GM06990 (cell line): ENCODE measurements at regions not wholly inside any gene's neighbourhood (a gene's known extent, or its start where the extent isn't known, plus 50 kb on each side); places are given as distances from the start of the nearest gene placed in this dataset.

Experiments
- DNase-seq: peaks from one replicate; pipeline ENCODE4 v3.0.0-alpha.2; 2011; ENCODE audit not compliant: insufficient read length; ENCODE audit errors: extremely low read depth
- H3K27me3 ChIP-seq: replicated peaks from 2 replicates; pipeline ENCODE4 v1.6.0; 2011; ENCODE audit warnings: low read length; ENCODE audit not compliant: control insufficient read depth, insufficient read depth
- H3K36me3 ChIP-seq: 2 replicates; pipeline ENCODE4 v1.5.1; 2011; ENCODE audit warnings: low read length; ENCODE audit not compliant: control insufficient read depth, insufficient read depth
- H3K4me3 ChIP-seq: replicated peaks from 2 replicates; pipeline ENCODE4 v1.5.1; 2011; ENCODE audit warnings: low read depth, mild to moderate bottlenecking, control low read depth, low read length
- TF ChIP-seq, protein P1 (sequence below): IDR thresholded peaks from 2 replicates; pipeline ENCODE4 v1.5.1; 2011; ENCODE audit warnings: low read length, control low read depth, mild to moderate bottlenecking, inconsistent platforms; ENCODE audit not compliant: insufficient read depth, poor library complexity, severe bottlenecking

DNA sequence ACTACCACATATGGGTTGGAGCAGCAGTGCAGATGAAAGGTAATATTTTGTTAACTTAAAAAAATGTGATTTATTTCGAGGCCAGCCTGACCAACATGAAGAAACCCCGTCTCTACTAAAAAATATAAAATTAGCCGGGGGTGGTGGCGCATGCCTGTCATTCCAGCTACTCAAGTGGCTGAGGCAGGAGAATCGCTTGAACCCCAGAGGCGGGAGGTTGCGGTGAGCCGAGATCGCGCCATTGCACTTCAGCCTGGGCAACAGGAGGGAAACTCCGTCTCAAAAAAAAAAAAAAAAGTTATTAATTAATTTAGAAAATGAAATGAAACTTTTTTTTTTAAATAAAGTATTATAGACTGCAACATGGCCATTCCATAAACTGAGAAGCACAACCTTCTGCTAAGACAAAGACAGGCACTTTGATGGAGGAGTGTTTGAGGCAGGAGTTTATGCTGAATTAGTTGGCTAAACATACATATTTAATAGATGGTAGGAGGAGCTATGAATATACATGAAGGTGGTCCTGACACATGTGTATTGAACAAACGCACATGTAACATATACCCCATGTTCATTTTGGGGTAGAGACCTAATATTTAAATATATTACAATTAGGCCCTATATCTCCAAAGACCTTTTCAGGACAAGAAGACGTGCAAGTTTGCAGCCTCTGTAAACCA is 1485.3 kb upstream of the MIR17HG start:
- no peaks in the 10 kb centered on the region for H3K36me3 ChIP-seq
- no peaks in the 10 kb centered on the region for H3K27me3 ChIP-seq
- no peak for DNase-seq
- TF ChIP-seq, protein P1, sequence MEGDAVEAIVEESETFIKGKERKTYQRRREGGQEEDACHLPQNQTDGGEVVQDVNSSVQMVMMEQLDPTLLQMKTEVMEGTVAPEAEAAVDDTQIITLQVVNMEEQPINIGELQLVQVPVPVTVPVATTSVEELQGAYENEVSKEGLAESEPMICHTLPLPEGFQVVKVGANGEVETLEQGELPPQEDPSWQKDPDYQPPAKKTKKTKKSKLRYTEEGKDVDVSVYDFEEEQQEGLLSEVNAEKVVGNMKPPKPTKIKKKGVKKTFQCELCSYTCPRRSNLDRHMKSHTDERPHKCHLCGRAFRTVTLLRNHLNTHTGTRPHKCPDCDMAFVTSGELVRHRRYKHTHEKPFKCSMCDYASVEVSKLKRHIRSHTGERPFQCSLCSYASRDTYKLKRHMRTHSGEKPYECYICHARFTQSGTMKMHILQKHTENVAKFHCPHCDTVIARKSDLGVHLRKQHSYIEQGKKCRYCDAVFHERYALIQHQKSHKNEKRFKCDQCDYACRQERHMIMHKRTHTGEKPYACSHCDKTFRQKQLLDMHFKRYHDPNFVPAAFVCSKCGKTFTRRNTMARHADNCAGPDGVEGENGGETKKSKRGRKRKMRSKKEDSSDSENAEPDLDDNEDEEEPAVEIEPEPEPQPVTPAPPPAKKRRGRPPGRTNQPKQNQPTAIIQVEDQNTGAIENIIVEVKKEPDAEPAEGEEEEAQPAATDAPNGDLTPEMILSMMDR = no peak
- no peak overlapping the region for H3K4me3 ChIP-seq

DNA sequence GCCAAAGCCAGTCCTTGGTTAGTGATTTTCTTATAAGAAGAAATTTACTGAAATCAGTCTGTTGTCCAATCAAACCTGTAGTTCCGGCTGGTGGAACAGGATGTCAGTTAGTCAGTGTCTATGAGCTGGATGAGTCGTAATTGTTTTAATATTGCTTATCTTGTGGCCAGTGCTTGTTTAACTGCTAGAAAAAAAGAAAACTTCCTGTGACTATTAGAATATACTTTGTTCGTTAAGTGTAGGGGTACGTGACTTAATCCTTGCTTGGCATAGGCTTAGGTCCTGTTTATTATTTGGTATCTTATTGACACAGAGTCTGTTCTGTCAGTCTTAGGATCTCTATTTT is 1484.8 kb upstream of the MIR17HG start:
- no peak overlapping the region for H3K4me3 ChIP-seq
- TF ChIP-seq, protein P1 = no peak
- no peak for DNase-seq

GRCh38 chr13:89865164-89866064 is 1482.1 kb upstream of the MIR17HG start:
- TF ChIP-seq, protein P1 = no peak

More for the DNA sequence above, 1484.8 kb upstream of the MIR17HG start:
- Histone ChIP-seq H3K36me3 (no peaks in the 10 kb centered on the region), H3K27me3 (no peaks in the 10 kb centered on the region)

DNA sequence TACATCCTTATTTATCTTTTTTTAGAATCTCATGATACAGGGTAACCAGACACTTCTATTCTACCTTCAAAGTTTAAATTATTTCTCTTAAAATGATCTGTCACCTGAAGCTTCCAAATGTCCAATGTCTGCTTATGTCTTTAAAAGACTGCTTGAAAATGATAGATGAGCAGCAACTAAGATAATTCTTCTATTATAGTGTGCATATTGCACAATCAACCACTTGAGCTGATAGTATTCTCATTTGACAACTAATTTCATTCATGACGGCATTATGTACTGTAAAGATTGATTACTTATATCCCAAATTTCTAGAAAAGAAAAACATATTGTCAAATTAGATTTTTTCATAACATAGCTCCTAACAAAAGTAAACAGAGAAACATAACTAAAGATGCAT is 1478.2 kb upstream of the MIR17HG start:
- DNase-seq = no peak
- Histone ChIP-seq H3K4me3 (no peak overlapping the region), H3K27me3 (no peaks in the 10 kb centered on the region), H3K36me3 (no peaks in the 10 kb centered on the region)
- TF ChIP-seq, protein P1 = no peak

More at GRCh38 chr13:89865164-89866064, 1482.1 kb upstream of the MIR17HG start:
- no peaks in the 10 kb centered on the region for H3K27me3 ChIP-seq
- no peak for DNase-seq
- no peaks in the 10 kb centered on the region for H3K36me3 ChIP-seq
- H3K4me3 ChIP-seq = no peak overlapping the region

DNA sequence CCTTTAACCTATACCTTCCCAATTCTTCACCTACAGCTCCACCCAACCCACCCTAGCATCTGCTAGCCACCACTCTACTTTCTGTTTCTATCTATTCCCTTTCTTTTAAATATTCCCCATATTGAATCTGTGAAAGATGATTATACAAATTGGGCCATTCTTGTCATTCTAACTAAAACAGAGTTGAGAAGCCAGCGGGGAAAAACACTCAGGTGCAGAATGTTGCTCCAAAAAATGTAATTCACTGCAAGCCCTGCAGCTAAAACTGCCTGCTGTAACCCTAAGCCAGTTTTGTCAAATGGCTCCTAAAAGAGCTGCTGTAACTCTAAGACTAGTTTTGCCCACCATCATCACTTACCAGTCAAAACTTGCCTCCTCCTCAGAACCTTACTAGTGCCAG is 1468.6 kb upstream of the MIR17HG start:
- Histone ChIP-seq H3K27me3 (no peaks in the 10 kb centered on the region), H3K4me3 (no peak overlapping the region), H3K36me3 (no peaks in the 10 kb centered on the region)
- no peak for DNase-seq
- TF ChIP-seq, protein P1 = no peak
